ENCODE measurements at regions not wholly inside any gene's neighbourhood (a gene's known extent, or its start where the extent isn't known, plus 50 kb on each side); places are given as distances from the start of the nearest gene placed in this dataset.

DNA sequence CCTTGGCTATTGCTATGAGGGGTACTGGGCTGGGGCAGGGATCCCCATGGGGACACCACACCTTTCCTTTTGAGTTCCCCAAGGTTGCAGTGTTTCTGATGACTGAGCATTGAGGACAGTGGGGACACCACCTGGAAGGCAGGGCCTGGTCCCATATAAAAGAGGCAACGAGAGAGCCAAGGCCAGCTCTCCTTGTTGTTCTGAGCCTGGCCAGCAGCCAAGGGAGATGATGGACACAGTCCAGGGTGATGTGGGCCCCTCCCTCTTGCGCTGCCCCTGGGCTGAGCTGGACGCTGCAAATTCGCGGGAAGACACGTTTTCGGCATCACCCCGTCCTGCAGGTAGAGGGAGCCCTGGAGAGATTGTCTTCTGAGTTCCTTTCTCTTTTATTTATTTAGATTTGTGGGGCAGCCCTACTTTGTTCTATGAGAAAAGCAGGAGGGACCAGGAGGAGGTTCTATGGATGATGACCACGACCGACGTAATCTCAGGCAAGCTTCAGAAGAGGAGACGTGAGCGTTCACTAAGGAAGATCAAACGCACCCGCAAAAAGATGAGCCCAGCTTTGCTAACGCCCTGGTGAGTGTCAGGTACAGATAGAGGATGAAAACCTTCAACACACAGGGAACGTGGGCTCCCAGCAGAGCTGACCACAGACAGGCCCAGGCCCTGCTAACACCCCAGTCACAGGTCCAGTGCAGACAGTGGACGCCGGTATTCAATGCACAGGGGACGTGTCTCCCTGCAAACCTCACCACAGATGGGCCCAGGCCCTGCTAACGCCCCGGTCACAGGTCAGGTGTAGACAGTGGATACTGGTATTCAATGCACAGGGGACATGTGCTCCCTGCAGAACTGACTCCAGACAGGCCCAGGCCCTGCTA lies 97.4 kb downstream of the SHOX start:
- intact Hi-C loops (cut with DNase I; ENCODE audit: low total_unique reads) = no loop called here
- Histone ChIP-seq H3K36me3 (no peaks in the 10 kb centered on the region), H3K4me1 (no peaks in the 10 kb centered on the region), H3K9me3 (peaks cover 0 to 8% (median 5%) of the 10 kb centered on the region in 3 donors), H3K27ac (no peak overlapping the region), H3K27me3 (no peaks in the 10 kb centered on the region), H3K4me3 (no peak overlapping the region)
- TF ChIP-seq, protein P1, sequence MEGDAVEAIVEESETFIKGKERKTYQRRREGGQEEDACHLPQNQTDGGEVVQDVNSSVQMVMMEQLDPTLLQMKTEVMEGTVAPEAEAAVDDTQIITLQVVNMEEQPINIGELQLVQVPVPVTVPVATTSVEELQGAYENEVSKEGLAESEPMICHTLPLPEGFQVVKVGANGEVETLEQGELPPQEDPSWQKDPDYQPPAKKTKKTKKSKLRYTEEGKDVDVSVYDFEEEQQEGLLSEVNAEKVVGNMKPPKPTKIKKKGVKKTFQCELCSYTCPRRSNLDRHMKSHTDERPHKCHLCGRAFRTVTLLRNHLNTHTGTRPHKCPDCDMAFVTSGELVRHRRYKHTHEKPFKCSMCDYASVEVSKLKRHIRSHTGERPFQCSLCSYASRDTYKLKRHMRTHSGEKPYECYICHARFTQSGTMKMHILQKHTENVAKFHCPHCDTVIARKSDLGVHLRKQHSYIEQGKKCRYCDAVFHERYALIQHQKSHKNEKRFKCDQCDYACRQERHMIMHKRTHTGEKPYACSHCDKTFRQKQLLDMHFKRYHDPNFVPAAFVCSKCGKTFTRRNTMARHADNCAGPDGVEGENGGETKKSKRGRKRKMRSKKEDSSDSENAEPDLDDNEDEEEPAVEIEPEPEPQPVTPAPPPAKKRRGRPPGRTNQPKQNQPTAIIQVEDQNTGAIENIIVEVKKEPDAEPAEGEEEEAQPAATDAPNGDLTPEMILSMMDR (IDR thresholded peaks at IDR 0.05) = no peak
- no peak for DNase-seq

DNA sequence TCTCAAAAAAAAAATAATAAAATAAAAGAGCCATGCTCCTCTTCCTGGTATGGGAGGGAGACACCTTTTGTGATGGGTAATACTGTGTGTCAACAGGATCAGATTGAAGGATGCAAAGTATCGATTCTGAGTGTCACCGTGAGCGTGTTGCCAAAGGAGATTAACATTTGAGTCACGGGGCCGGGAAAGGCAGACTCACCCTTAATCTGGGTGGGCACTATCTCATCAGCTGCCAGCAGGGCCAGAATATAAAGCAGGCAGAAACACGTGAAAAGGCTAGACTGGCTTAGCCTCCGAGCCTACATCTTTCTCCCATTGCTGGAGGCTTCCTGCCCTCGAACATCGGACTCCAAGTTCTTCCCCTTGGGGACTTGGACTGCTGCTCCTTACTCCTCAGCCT lies 95.4 kb downstream of the SHOX start:
- no peak for DNase-seq
- H3K9me3 ChIP-seq = peaks cover 0 to 8% (median 5%) of the 10 kb centered on the region in 3 donors
- H3K36me3 ChIP-seq = no peaks in the 10 kb centered on the region
- H3K4me1 ChIP-seq = no peaks in the 10 kb centered on the region
- TF ChIP-seq, protein P1 (IDR thresholded peaks at IDR 0.05) = no peak
- H3K27me3 ChIP-seq = no peaks in the 10 kb centered on the region
- no peak overlapping the region for H3K4me3 ChIP-seq
- intact Hi-C loops (cut with DNase I; ENCODE audit: low total_unique reads) = no loop called here
- no peak overlapping the region for H3K27ac ChIP-seq

DNA sequence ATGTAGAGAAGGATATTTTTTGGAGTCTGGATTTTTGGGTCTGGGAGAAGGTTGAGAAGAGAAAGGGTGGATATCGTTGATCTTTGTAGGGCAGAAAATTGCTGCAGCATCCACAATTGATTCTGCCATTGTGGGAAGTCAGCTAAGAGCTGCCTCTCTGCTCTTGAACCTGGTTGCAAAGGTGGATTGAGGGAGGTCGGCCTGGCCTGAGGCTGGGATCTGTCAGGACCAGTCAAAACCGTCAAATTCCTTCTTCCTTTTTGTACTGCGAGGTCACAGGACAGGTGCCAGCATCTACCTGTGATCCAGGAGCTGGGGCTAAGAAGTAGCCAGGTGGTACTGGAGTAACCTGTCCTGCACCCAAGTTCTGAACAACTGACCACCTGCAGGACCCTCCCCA lies 93.7 kb downstream of the SHOX start:
- Histone ChIP-seq H3K27me3 (no peaks in the 10 kb centered on the region), H3K4me1 (peaks cover 0 to 7% (median 0%) of the 10 kb centered on the region in 4 donors), H3K9me3 (peaks cover 0 to 8% (median 5%) of the 10 kb centered on the region in 3 donors), H3K36me3 (no peaks in the 10 kb centered on the region), H3K27ac (no peak overlapping the region), H3K4me3 (no peak overlapping the region)
- TF ChIP-seq, protein P1 (IDR thresholded peaks at IDR 0.05) = no peak
- no peak for DNase-seq
- intact Hi-C loops (cut with DNase I; ENCODE audit: low total_unique reads) = no loop called here

DNA sequence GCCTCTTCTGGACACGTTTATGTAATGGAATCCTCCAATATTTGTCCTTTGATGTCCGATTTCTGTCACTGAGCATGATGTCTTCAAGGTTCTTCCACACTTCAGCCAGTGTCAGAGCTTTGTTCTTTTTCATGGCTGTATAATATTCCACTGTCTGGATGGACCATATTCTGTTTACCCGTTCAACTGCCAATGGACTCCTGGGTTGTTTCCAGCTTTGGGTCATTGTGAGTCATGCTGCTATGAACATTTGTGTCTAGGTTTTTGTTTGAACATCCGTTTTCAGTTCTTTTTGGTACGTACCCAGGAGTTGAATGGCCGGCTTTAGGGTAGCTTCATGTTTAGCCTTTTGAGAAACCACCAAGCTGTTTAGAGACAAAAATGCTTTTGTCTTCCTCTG lies 93.2 kb downstream of the SHOX start:
- Histone ChIP-seq H3K4me1 (peaks cover 0 to 7% (median 0%) of the 10 kb centered on the region in 4 donors), H3K9me3 (peaks cover 0 to 8% (median 5%) of the 10 kb centered on the region in 3 donors), H3K27ac (no peak overlapping the region), H3K4me3 (no peak overlapping the region), H3K36me3 (no peaks in the 10 kb centered on the region), H3K27me3 (no peaks in the 10 kb centered on the region)
- TF ChIP-seq, protein P1 (IDR thresholded peaks at IDR 0.05) = no peak
- intact Hi-C loops (cut with DNase I; ENCODE audit: low total_unique reads) = no loop called here
- DNase-seq = no peak

DNA sequence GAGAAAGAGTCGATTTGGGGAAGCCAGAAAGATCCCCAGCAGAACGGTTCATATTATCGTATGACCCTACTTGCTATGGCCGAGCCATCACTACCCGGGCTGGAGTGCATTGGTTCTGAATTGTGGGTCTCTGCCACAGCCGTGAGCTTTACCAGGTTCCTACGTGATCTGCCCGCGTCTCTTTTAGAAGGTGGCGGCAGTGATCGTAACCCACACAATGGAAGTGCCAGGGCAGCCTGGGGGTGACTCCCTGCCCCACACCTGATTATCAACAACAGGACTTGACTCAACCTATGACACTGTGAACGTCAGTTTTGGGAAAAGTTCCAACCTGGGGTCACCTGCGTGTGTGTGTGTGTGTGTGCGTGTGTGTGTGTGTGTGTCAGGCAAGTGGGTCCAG lies 90.8 kb downstream of the SHOX start:
- no peak for DNase-seq
- peaks cover 0 to 7% (median 0%) of the 10 kb centered on the region in 4 donors for H3K4me1 ChIP-seq
- TF ChIP-seq, protein P1 (IDR thresholded peaks at IDR 0.05) = no peak
- H3K9me3 ChIP-seq = peaks cover 0 to 19% (median 9%) of the 10 kb centered on the region in 3 donors
- no peak overlapping the region for H3K4me3 ChIP-seq
- H3K36me3 ChIP-seq = no peaks in the 10 kb centered on the region
- no peak overlapping the region for H3K27ac ChIP-seq
- intact Hi-C loops (cut with DNase I; ENCODE audit: low total_unique reads) = no loop called here
- no peaks in the 10 kb centered on the region for H3K27me3 ChIP-seq
